Stomach (tissue), 8 donors: ENCODE measurements at regions not wholly inside any gene's neighbourhood (a gene's known extent, or its start where the extent isn't known, plus 50 kb on each side); places are given as distances from the start of the nearest gene placed in this dataset.
A peak's percentile ranks its signal among the peaks of the same experiment; 100 is the strongest.

Experiments used
- DNase-seq, 2 donors: peaks; one replicate each; pipeline versions ENCODE4 v3.0.0 to v3.0.0-alpha.2; 2013 to 2019
- H3K27ac ChIP-seq, 5 donors: fragments of 200-600 bp in 4 of 5; sonication (generic) in 4 of 5; one replicate each; pipeline ENCODE4 v1.5.1; 2013 to 2019; ENCODE audit warnings: mild to moderate bottlenecking in 1 of 5, moderate library complexity in 1 of 5
- H3K27me3 ChIP-seq, 3 donors: fragments of 200-600 bp; sonication (generic); one replicate each; pipeline ENCODE4 v1.5.1; 2017 to 2019; ENCODE audit warnings: mixed run types in 1 of 3
- H3K36me3 ChIP-seq, 4 donors: fragments of 200-600 bp; sonication (generic); 1 replicate in 3 of 4; 2 replicates in 1 of 4; pipeline ENCODE4 v1.5.1; 2016 to 2019
- H3K4me1 ChIP-seq, 4 donors: fragments of 200-600 bp; sonication (generic); one replicate each; pipeline ENCODE4 v1.5.1; 2016 to 2019
- H3K4me3 ChIP-seq, 4 donors: fragments of 200-600 bp; sonication (generic) in 3 of 4; one replicate each; pipeline ENCODE4 v1.5.1; 2016 to 2019; ENCODE audit warnings: mild to moderate bottlenecking in 1 of 4
- H3K9me3 ChIP-seq, 4 donors: fragments of 200-600 bp; sonication (generic); one replicate each; pipeline ENCODE4 v1.5.1; 2016 to 2019
- CTCF ChIP-seq, 7 experiments: fragments of 450-650 bp in 4 of 7; fragments of 200-600 bp in 3 of 7; sonication (generic) in 3 of 7; IDR thresholded peaks; one replicate each; pipeline ENCODE4 v1.5.1; 2016 to 2019; ENCODE audit warnings: antibody characterized with exemption in 7 of 7, control low read depth in 2 of 7, mild to moderate bottlenecking in 1 of 7
- EP300 ChIP-seq: sonication (generic); formaldehyde crosslinking; IDR thresholded peaks from one replicate; pipeline ENCODE4 v1.6.1; 2017; ENCODE audit warnings: antibody characterized with exemption
- POLR2A ChIP-seq, 4 donors: fragments of 450-650 bp; IDR thresholded peaks; one replicate each; pipeline ENCODE4 v1.6.1; 2016; ENCODE audit warnings: antibody characterized with exemption in 4 of 4, control low read depth in 2 of 4, mild to moderate bottlenecking in 1 of 4, moderate library complexity in 1 of 4
- POLR2AphosphoS5 ChIP-seq, 3 donors: sonication (generic); formaldehyde crosslinking; IDR thresholded peaks; one replicate each; pipeline ENCODE4 v1.6.1; 2016; ENCODE audit warnings: antibody characterized with exemption in 3 of 3
- WGBS, 5 donors: extraction: QIAGEN DNeasy Blood & Tissue Kit in 3 of 5; methylation state at CpG; one replicate each; pipeline versions ENCODE4 v1.1.5 to v1.1.7; 2013 to 2018; 5-methylcytosine and 5-hydroxymethylcytosine counted together
- intact Hi-C: fragments of 100-400 bp; cut with DNase I; formaldehyde crosslinking; loops from one replicate; pipeline ENCODE4 v1.15.1; 2023; ENCODE audit warnings: low total_unique reads
- donor health status: healthy with polysubstance abuse.
- donor health status: Bipolar disorder and iron deficiency.
- donor health status: healthy.

- H3K9me3 ChIP-seq, result peaks cover 0 to 31% (median 11%) of the 10 kb centered on the region in 4 donors
- H3K4me1 ChIP-seq, result no peaks in the 10 kb centered on the region
- WGBS, 5 donors, result 84 to 97% (median 88%) methylated on average over 3 of the region's 3 CpGs
- H3K27ac ChIP-seq, result no peak overlapping the region
- H3K27me3 ChIP-seq, result no peaks in the 10 kb centered on the region
- no peak for DNase-seq
- H3K36me3 ChIP-seq, result no peaks in the 10 kb centered on the region
- intact Hi-C loops, result no loop called here
- no peak for TF ChIP-seq POLR2A (IDR thresholded peaks at IDR 0.05)
- TF ChIP-seq POLR2AphosphoS5 (IDR thresholded peaks at IDR 0.05), result no peak
- no peak overlapping the region for H3K4me3 ChIP-seq
Measured at GRCh38 chr3:106756901-106757300, 620.3 kb upstream of the CCDC54 start.

GRCh38 chr3:106758459-106758858, 618.8 kb upstream of the CCDC54 start:
- intact Hi-C loops, result no loop called here
- no peak for TF ChIP-seq EP300
- no peak for TF ChIP-seq POLR2AphosphoS5 (IDR thresholded peaks at IDR 0.05)
- TF ChIP-seq CTCF (IDR thresholded peaks at IDR 0.05), result no peak
- TF ChIP-seq POLR2A (IDR thresholded peaks at IDR 0.05), result no peak

GRCh38 chr3:106759731-106760130, 617.5 kb upstream of the CCDC54 start:
- no peaks in the 10 kb centered on the region for H3K4me1 ChIP-seq
- DNase-seq, result no peak
- TF ChIP-seq POLR2AphosphoS5 (IDR thresholded peaks at IDR 0.05), result no peak
- TF ChIP-seq EP300, result no peak
- TF ChIP-seq POLR2A (IDR thresholded peaks at IDR 0.05), result no peak
- no peak for TF ChIP-seq CTCF (IDR thresholded peaks at IDR 0.05)
- intact Hi-C loops, result no loop called here
- no peaks in the 10 kb centered on the region for H3K36me3 ChIP-seq
- no peak overlapping the region for H3K27ac ChIP-seq
- WGBS, 5 donors, result 42 to 73% (median 63%) methylated on average over 1 of the region's 1 CpG
- H3K4me3 ChIP-seq, result no peak overlapping the region
- peaks cover 0 to 25% (median 11%) of the 10 kb centered on the region in 4 donors for H3K9me3 ChIP-seq
- H3K27me3 ChIP-seq, result no peaks in the 10 kb centered on the region

More at GRCh38 chr3:106758459-106758858, 618.8 kb upstream of the CCDC54 start:
- H3K27ac ChIP-seq, result no peak overlapping the region
- no peaks in the 10 kb centered on the region for H3K27me3 ChIP-seq
- no peaks in the 10 kb centered on the region for H3K36me3 ChIP-seq
- no peaks in the 10 kb centered on the region for H3K4me1 ChIP-seq
- 71 to 81% (median 78%) methylated on average over 2 of the region's 2 CpGs for WGBS, 5 donors
- H3K4me3 ChIP-seq, result no peak overlapping the region
- no peak for DNase-seq
- H3K9me3 ChIP-seq, result peaks cover 0 to 31% (median 11%) of the 10 kb centered on the region in 4 donors

- no peak for DNase-seq
- intact Hi-C loops, result no loop called here
- Histone ChIP-seq H3K27me3 (no peaks in the 10 kb centered on the region), H3K4me1 (no peaks in the 10 kb centered on the region), H3K36me3 (no peaks in the 10 kb centered on the region), H3K4me3 (no peak overlapping the region), H3K9me3 (no peaks in the 10 kb centered on the region), H3K27ac (no peak overlapping the region)
- 86 to 95% (median 89%) methylated on average over 7 of the region's 7 CpGs for WGBS, 5 donors
- TF ChIP-seq POLR2A (IDR thresholded peaks at IDR 0.05) (no peak), CTCF (IDR thresholded peaks at IDR 0.05) (no peak), EP300 (no peak), POLR2AphosphoS5 (IDR thresholded peaks at IDR 0.05) (no peak)
Measured at GRCh38 chr3:106765342-106765741, 611.9 kb upstream of the CCDC54 start.

- no peaks in the 10 kb centered on the region for H3K9me3 ChIP-seq
- no peak overlapping the region for H3K4me3 ChIP-seq
- H3K36me3 ChIP-seq, result no peaks in the 10 kb centered on the region
- H3K27ac ChIP-seq, result no peak overlapping the region
- intact Hi-C loops, result no loop called here
- H3K4me1 ChIP-seq, result no peaks in the 10 kb centered on the region
- TF ChIP-seq POLR2A (IDR thresholded peaks at IDR 0.05) (no peak), POLR2AphosphoS5 (IDR thresholded peaks at IDR 0.05) (no peak), EP300 (no peak), CTCF (IDR thresholded peaks at IDR 0.05) (no peak)
- DNase-seq, result peak in 1 of 2 donors; percentile 3
- no peaks in the 10 kb centered on the region for H3K27me3 ChIP-seq
Measured at GRCh38 chr3:106768941-106769480, 608.2 kb upstream of the CCDC54 start.
